NCI-H2196 treated with DMSO at 0.1 percent for 48 hours (cell line): ENCODE measurements at regions not wholly inside any gene's neighbourhood (a gene's known extent, or its start where the extent isn't known, plus 50 kb on each side); places are given as distances from the start of the nearest gene placed in this dataset.

Source experiments
- DNase-seq: peaks from one replicate; lab custom pipeline; 2025; ENCODE audit not compliant: unreplicated experiment; lab: John Stamatoyannopoulos, UW

GRCh38 chr12:83414981-83415380 lies 728.3 kb downstream of the TMTC2 start:
- no peak for DNase-seq

GRCh38 chr12:83408851-83409250 lies 722.1 kb downstream of the TMTC2 start:
- no peak for DNase-seq

- no peak for DNase-seq
Observed at GRCh38 chr12:83408146-83408545, 721.4 kb downstream of the TMTC2 start.

GRCh38 chr12:83404521-83404920 lies 717.8 kb downstream of the TMTC2 start:
- no peak for DNase-seq

- no peak for DNase-seq
Observed at GRCh38 chr12:83390186-83390585, 703.5 kb downstream of the TMTC2 start.

GRCh38 chr12:83389237-83389996 lies 702.7 kb downstream of the TMTC2 start:
- no peak for DNase-seq

GRCh38 chr12:83388551-83388950 lies 701.8 kb downstream of the TMTC2 start:
- DNase-seq, result no peak

GRCh38 chr12:83386527-83387264 lies 700.0 kb downstream of the TMTC2 start:
- no peak for DNase-seq

- DNase-seq, result no peak
Observed at GRCh38 chr12:83378186-83378727, 691.6 kb downstream of the TMTC2 start.

GRCh38 chr12:83365317-83365716 lies 678.6 kb downstream of the TMTC2 start:
- no peak for DNase-seq

- no peak for DNase-seq
Observed at GRCh38 chr12:83361475-83361874, 674.8 kb downstream of the TMTC2 start.

- DNase-seq, result no peak
Observed at GRCh38 chr12:83361071-83361470, 674.4 kb downstream of the TMTC2 start.

- no peak for DNase-seq
Observed at GRCh38 chr12:83349907-83350611, 663.4 kb downstream of the TMTC2 start.

GRCh38 chr12:83346333-83346732 lies 659.6 kb downstream of the TMTC2 start:
- DNase-seq, result no peak

GRCh38 chr12:83343767-83344166 lies 657.1 kb downstream of the TMTC2 start:
- no peak for DNase-seq

GRCh38 chr12:83335748-83336147 lies 649.0 kb downstream of the TMTC2 start:
- DNase-seq, result no peak

GRCh38 chr12:83326666-83327065 lies 640.0 kb downstream of the TMTC2 start:
- no peak for DNase-seq

GRCh38 chr12:83323866-83324265 lies 637.2 kb downstream of the TMTC2 start:
- DNase-seq, result no peak

GRCh38 chr12:83322809-83323208 lies 636.1 kb downstream of the TMTC2 start:
- DNase-seq, result no peak

- DNase-seq, result no peak
Observed at GRCh38 chr12:83321971-83322370, 635.3 kb downstream of the TMTC2 start.

- DNase-seq, result no peak
Observed at GRCh38 chr12:83320350-83320749, 633.6 kb downstream of the TMTC2 start.
